ENCODE measurements at regions not wholly inside any gene's neighbourhood (a gene's known extent, or its start where the extent isn't known, plus 50 kb on each side); places are given as distances from the start of the nearest gene placed in this dataset.

DNA sequence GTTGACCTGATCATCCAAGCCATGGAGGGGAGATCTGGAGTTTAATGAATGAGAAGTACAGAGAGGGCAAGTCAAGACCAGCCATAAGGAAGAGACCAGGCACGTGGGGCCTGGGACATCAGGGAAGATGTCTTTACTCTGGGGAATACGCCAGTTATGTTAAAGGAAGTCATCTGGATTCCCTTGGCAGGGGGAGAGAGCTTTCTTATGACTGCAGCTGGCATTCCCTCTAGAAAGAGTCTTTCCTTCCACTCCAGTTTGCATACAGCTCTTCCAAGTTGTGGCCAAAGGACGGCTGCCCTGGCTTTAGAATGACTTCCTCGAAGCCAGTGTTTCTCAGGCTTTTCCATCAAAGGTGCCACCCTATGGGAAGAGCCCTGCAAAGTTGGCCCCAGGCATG lies 93.6 kb upstream of the AGBL1 start:
- WGBS (ENCODE audit: insufficient coverage), result 66% methylated on average over 4 of the region's 4 CpGs
- Mint-ChIP-seq H3K4me1 (no peaks in the 10 kb centered on the region), H3K9me3 (ENCODE audit: insufficient read depth) (no peaks in the 10 kb centered on the region)

DNA sequence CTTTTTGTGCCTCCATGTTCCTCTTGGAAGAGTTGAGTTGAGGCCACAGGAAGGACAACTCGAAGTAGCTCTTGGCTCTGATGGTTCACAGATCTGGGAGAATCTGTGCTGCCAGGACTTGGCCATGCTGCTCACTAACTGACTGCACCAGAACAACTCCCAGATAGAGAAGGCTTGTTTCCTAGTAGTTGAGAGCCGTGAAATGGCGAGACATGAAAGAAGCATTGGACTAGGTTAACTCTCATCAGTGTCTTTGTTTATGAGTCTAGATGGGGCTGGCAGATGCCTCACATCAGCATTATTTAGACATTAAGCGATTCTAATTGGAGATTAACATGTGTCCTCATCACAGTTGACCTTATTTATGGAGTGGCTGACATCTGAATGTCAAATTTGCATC lies 92.9 kb upstream of the AGBL1 start:
- H3K9me3 Mint-ChIP-seq (ENCODE audit: insufficient read depth), result no peaks in the 10 kb centered on the region
- no peak overlapping the region for H3K4me3 Mint-ChIP-seq
- Histone ChIP-seq H3K79me2 (ENCODE audit: control insufficient read depth, insufficient read depth, low read length) (no peaks in the 10 kb centered on the region), H2AFZ (ENCODE audit: insufficient read depth, low read depth, low read length, poor library complexity, severe bottlenecking) (no peak overlapping the region), H3K4me3 (ENCODE audit: control extremely low read depth in 1 of 5, extremely low read depth in 1 of 5, insufficient read depth in 1 of 5, low read depth in 2 of 5, low read length in 4 of 5) (no peak overlapping the region), H3K9me3 (ENCODE audit: control extremely low read depth in 1 of 3, control insufficient read depth in 2 of 3, insufficient read depth in 1 of 3, low read length in 2 of 3) (no peaks in the 10 kb centered on the region), H3K4me2 (replicated peaks; ENCODE audit: low read depth, low read length, poor library complexity, severe bottlenecking) (no peak overlapping the region), H4K20me1 (ENCODE audit: control insufficient read depth, insufficient read depth, low read length, poor library complexity, severe bottlenecking) (no peaks in the 10 kb centered on the region), H3K27ac (ENCODE audit: low read length in 2 of 2) (no peak overlapping the region), H3K27me3 (replicated peaks in 1 of 4; ENCODE audit: control extremely low read depth in 1 of 4, control insufficient read depth in 3 of 4, insufficient read depth in 4 of 4, low read length in 3 of 4) (no peaks in the 10 kb centered on the region), H3K4me1 (ENCODE audit: control insufficient read depth in 2 of 2, insufficient read depth in 2 of 2, low read length in 2 of 2) (no peaks in the 10 kb centered on the region), H3K9ac (ENCODE audit: low read length) (no peak overlapping the region), H3K36me3 (replicated peaks in 1 of 2; ENCODE audit: control extremely low read depth in 1 of 2, control insufficient read depth in 1 of 2, extremely low read depth in 1 of 2, insufficient read depth in 2 of 2, low read length in 1 of 2) (no peaks in the 10 kb centered on the region)
- H3K4me1 Mint-ChIP-seq, result no peaks in the 10 kb centered on the region
- no peak for ATAC-seq (ENCODE audit: low read depth)
- intact Hi-C loops (cut with micrococcal nuclease), result no loop called here
- no peak overlapping the region for H3K27ac Mint-ChIP-seq
- DNase-seq, result no peak
- CTCF ChIA-PET, result no interaction called here
- POLR2A ChIA-PET, result no interaction called here
- H3K27me3 Mint-ChIP-seq, result peaks cover 5% of the 10 kb centered on the region
- 100% methylated on average over 1 of the region's 4 CpGs for WGBS (ENCODE audit: insufficient coverage)
- TF ChIP-seq, protein P1, sequence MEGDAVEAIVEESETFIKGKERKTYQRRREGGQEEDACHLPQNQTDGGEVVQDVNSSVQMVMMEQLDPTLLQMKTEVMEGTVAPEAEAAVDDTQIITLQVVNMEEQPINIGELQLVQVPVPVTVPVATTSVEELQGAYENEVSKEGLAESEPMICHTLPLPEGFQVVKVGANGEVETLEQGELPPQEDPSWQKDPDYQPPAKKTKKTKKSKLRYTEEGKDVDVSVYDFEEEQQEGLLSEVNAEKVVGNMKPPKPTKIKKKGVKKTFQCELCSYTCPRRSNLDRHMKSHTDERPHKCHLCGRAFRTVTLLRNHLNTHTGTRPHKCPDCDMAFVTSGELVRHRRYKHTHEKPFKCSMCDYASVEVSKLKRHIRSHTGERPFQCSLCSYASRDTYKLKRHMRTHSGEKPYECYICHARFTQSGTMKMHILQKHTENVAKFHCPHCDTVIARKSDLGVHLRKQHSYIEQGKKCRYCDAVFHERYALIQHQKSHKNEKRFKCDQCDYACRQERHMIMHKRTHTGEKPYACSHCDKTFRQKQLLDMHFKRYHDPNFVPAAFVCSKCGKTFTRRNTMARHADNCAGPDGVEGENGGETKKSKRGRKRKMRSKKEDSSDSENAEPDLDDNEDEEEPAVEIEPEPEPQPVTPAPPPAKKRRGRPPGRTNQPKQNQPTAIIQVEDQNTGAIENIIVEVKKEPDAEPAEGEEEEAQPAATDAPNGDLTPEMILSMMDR (IDR thresholded peaks at IDR 0.05), result no peak
- no peak for TF ChIP-seq EZH2 (IDR thresholded peaks at IDR 0.05; ENCODE audit: borderline replicate concordance, insufficient read depth, low read depth, low read length, poor library complexity, severe bottlenecking)

More for the DNA sequence above, 93.6 kb upstream of the AGBL1 start:
- DNase-seq (no peak), ATAC-seq (ENCODE audit: low read depth) (no peak)
- TF ChIP-seq EZH2 (IDR thresholded peaks at IDR 0.05; ENCODE audit: borderline replicate concordance, insufficient read depth, low read depth, low read length, poor library complexity, severe bottlenecking), result no peak
- TF ChIP-seq, protein P1 (IDR thresholded peaks at IDR 0.05), result no peak
- H3K27ac Mint-ChIP-seq, result no peak overlapping the region
- Histone ChIP-seq H3K27ac (ENCODE audit: low read length in 2 of 2) (no peak overlapping the region), H3K27me3 (replicated peaks in 1 of 4; ENCODE audit: control extremely low read depth in 1 of 4, control insufficient read depth in 3 of 4, insufficient read depth in 4 of 4, low read length in 3 of 4) (no peaks in the 10 kb centered on the region), H3K4me3 (ENCODE audit: control extremely low read depth in 1 of 5, extremely low read depth in 1 of 5, insufficient read depth in 1 of 5, low read depth in 2 of 5, low read length in 4 of 5) (no peak overlapping the region), H3K4me2 (replicated peaks; ENCODE audit: low read depth, low read length, poor library complexity, severe bottlenecking) (no peak overlapping the region), H3K36me3 (replicated peaks in 1 of 2; ENCODE audit: control extremely low read depth in 1 of 2, control insufficient read depth in 1 of 2, extremely low read depth in 1 of 2, insufficient read depth in 2 of 2, low read length in 1 of 2) (no peaks in the 10 kb centered on the region), H2AFZ (ENCODE audit: insufficient read depth, low read depth, low read length, poor library complexity, severe bottlenecking) (no peak overlapping the region), H3K9ac (ENCODE audit: low read length) (no peak overlapping the region), H4K20me1 (ENCODE audit: control insufficient read depth, insufficient read depth, low read length, poor library complexity, severe bottlenecking) (no peaks in the 10 kb centered on the region), H3K4me1 (ENCODE audit: control insufficient read depth in 2 of 2, insufficient read depth in 2 of 2, low read length in 2 of 2) (no peaks in the 10 kb centered on the region), H3K9me3 (ENCODE audit: control extremely low read depth in 1 of 3, control insufficient read depth in 2 of 3, insufficient read depth in 1 of 3, low read length in 2 of 3) (peaks cover 0 to 4% (median 0%) of the 10 kb centered on the region in 3 donors), H3K79me2 (ENCODE audit: control insufficient read depth, insufficient read depth, low read length) (no peaks in the 10 kb centered on the region)
- H3K4me3 Mint-ChIP-seq, result no peak overlapping the region
- POLR2A ChIA-PET, result no interaction called here
- H3K27me3 Mint-ChIP-seq, result peaks cover 7% of the 10 kb centered on the region
- intact Hi-C loops (cut with micrococcal nuclease), result no loop called here
- CTCF ChIA-PET, result no interaction called here

Measured in B cell (primary cell).